Neuronal stem cell (in vitro differentiated cells): ENCODE measurements at regions not wholly inside any gene's neighbourhood (a gene's known extent, or its start where the extent isn't known, plus 50 kb on each side); places are given as distances from the start of the nearest gene placed in this dataset.

Experiments
- DNase-seq: peaks from one replicate; pipeline ENCODE4 v3.0.0-alpha.2; 2013; ENCODE audit warnings: low spot score
- H2AFZ ChIP-seq: one replicate; pipeline ENCODE4 v1.6.1; 2013; ENCODE audit warnings: mild to moderate bottlenecking, low read length, inconsistent platforms
- H2AK5ac ChIP-seq: 2 replicates; pipeline ENCODE4 v1.6.1; 2013; ENCODE audit warnings: low read depth, mild to moderate bottlenecking, inconsistent platforms, low read length, moderate library complexity, mixed read lengths
- H2BK120ac ChIP-seq: 2 replicates; pipeline ENCODE4 v1.6.1; 2013; ENCODE audit warnings: low read depth, mild to moderate bottlenecking, inconsistent platforms, low read length, moderate library complexity, mixed read lengths
- H2BK12ac ChIP-seq: one replicate; pipeline ENCODE4 v1.6.1; 2013; ENCODE audit warnings: low read length, inconsistent platforms
- H2BK15ac ChIP-seq: 2 replicates; pipeline ENCODE4 v1.6.1; 2013; ENCODE audit warnings: mild to moderate bottlenecking, low read length, inconsistent platforms, mixed read lengths
- H2BK5ac ChIP-seq: one replicate; pipeline ENCODE4 v1.6.1; 2013; ENCODE audit warnings: inconsistent platforms, mild to moderate bottlenecking, low read length, moderate library complexity
- H3K14ac ChIP-seq: one replicate; pipeline ENCODE4 v1.6.1; 2013; ENCODE audit warnings: low read length, inconsistent platforms
- H3K18ac ChIP-seq: 2 replicates; pipeline ENCODE4 v1.6.1; 2013; ENCODE audit warnings: low read length, inconsistent platforms
- H3K23ac ChIP-seq: 2 replicates; pipeline ENCODE4 v1.6.1; 2013; ENCODE audit warnings: low read depth, mild to moderate bottlenecking, mixed read lengths, low read length, inconsistent platforms; ENCODE audit not compliant: poor library complexity
- H3K27ac ChIP-seq: replicated peaks from 3 replicates; pipeline ENCODE4 v1.5.1; 2013; ENCODE audit warnings: low read length, inconsistent platforms
- H3K27me3 ChIP-seq, 3 experiments: 2 replicates each; pipeline ENCODE4 v1.6.1; 2013; ENCODE audit warnings: low read length in 3 of 3, mild to moderate bottlenecking in 2 of 3, inconsistent platforms in 1 of 3, low read depth in 1 of 3, mixed read lengths in 1 of 3, moderate library complexity in 1 of 3; ENCODE audit not compliant: control insufficient read depth in 3 of 3, insufficient read depth in 3 of 3
- H3K36me3 ChIP-seq, 2 donors: replicated peaks in 1 of 2; 2 replicates each; pipeline ENCODE4 v1.6.1; 2013; ENCODE audit warnings: low read length in 2 of 2; ENCODE audit not compliant: control insufficient read depth in 2 of 2, insufficient read depth in 2 of 2
- H3K4ac ChIP-seq: 2 replicates; pipeline ENCODE4 v1.6.1; 2013; ENCODE audit warnings: inconsistent platforms, mild to moderate bottlenecking, low read length, moderate library complexity
- H3K4me1 ChIP-seq, 2 donors: 1 replicate in 1 of 2; 2 replicates in 1 of 2; pipeline ENCODE4 v1.6.1; 2013; ENCODE audit warnings: low read length in 2 of 2, low read depth in 1 of 2; ENCODE audit not compliant: control insufficient read depth in 2 of 2, insufficient read depth in 1 of 2
- H3K4me2 ChIP-seq: one replicate; pipeline ENCODE4 v1.6.1; 2013; ENCODE audit warnings: mild to moderate bottlenecking, low read length, inconsistent platforms; ENCODE audit not compliant: insufficient read depth, poor library complexity, severe bottlenecking
- H3K4me3 ChIP-seq, 2 donors: 2 replicates each; pipeline ENCODE4 v1.5.1; 2013; ENCODE audit warnings: low read length in 2 of 2, mild to moderate bottlenecking in 2 of 2, inconsistent platforms in 1 of 2, moderate library complexity in 1 of 2
- H3K79me1 ChIP-seq: one replicate; pipeline ENCODE4 v1.6.1; 2013; ENCODE audit warnings: low read depth, mild to moderate bottlenecking, inconsistent platforms, low read length, moderate library complexity
- H3K9ac ChIP-seq: one replicate; pipeline ENCODE4 v1.6.1; 2013; ENCODE audit warnings: mild to moderate bottlenecking, low read depth, low read length, inconsistent platforms; ENCODE audit not compliant: poor library complexity
- H3K9me3 ChIP-seq, 2 donors: replicated peaks in 1 of 2; 2 replicates each; pipeline versions ENCODE3 to v1.6.1; 2013; ENCODE audit warnings: low read length in 2 of 2, mild to moderate bottlenecking in 2 of 2, inconsistent platforms in 1 of 2, low read depth in 1 of 2, mixed read lengths in 1 of 2, moderate library complexity in 1 of 2; ENCODE audit not compliant: control insufficient read depth in 2 of 2, insufficient read depth in 1 of 2
- H4K8ac ChIP-seq: one replicate; pipeline ENCODE4 v1.6.1; 2013; ENCODE audit warnings: low read depth, mild to moderate bottlenecking, inconsistent platforms, low read length, moderate library complexity
- H4K91ac ChIP-seq: one replicate; pipeline ENCODE4 v1.6.1; 2013; ENCODE audit warnings: low read length, low read depth, mild to moderate bottlenecking, inconsistent platforms; ENCODE audit not compliant: poor library complexity
- WGBS, 2 donors: extraction: QIAGEN DNeasy Blood & Tissue Kit; methylation state at CpG; one replicate each; pipeline ENCODE4 v1.1.7; 2013; ENCODE audit warnings: missing lambda C conversion rate in 2 of 2, mixed read lengths in 1 of 2; ENCODE audit not compliant: insufficient read length in 2 of 2, insufficient replicate concordance in 1 of 2; ENCODE audit errors: extremely low coverage in 2 of 2; 5-methylcytosine and 5-hydroxymethylcytosine counted together

- no peak overlapping the region for H3K27ac ChIP-seq
- H3K79me1 ChIP-seq: no peaks in the 10 kb centered on the region
- no peak overlapping the region for H3K18ac ChIP-seq
- no peak overlapping the region for H3K4me3 ChIP-seq
- H3K36me3 ChIP-seq: no peaks in the 10 kb centered on the region
- no peak overlapping the region for H3K4me2 ChIP-seq
- no peak overlapping the region for H2AK5ac ChIP-seq
- no peak overlapping the region for H2BK5ac ChIP-seq
- no peak overlapping the region for H3K23ac ChIP-seq
- DNase-seq: no peak
- H3K4me1 ChIP-seq: no peaks in the 10 kb centered on the region
- no peak overlapping the region for H2BK15ac ChIP-seq
- no peak overlapping the region for H3K9ac ChIP-seq
- H2BK120ac ChIP-seq: no peak overlapping the region
- H2AFZ ChIP-seq: no peak overlapping the region
- no peak overlapping the region for H4K91ac ChIP-seq
- no peak overlapping the region for H3K4ac ChIP-seq
- no CpG with 5 or more reads among the region's 1 CpG for WGBS, 2 donors
- H3K27me3 ChIP-seq: no peaks in the 10 kb centered on the region
- H3K9me3 ChIP-seq: no peaks in the 10 kb centered on the region
- H3K14ac ChIP-seq: no peak overlapping the region
- no peak overlapping the region for H4K8ac ChIP-seq
- H2BK12ac ChIP-seq: no peak overlapping the region
Measured at GRCh38 chr10:105774881-105775280, 1133.8 kb downstream of the SORCS3 start.

DNA sequence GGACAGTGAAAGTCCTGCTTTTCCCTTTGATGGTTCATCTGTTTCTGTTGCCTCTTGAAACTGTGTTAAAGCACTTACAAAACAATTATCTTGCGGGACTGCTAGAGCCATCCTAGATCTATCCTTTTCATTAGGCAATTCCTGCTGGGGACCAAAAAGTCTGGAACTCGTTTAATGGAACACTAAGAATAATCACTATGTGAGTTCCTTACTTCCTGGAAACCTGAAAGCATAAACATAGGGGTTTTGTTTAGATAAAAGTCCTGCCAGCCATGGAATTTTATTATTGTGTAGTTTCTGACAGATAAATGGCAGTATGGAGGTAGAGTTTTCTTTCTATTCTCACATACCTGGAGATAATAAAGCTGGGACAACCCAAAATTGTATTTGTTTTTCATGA is 1133.3 kb downstream of the SORCS3 start:
- no CpG with 5 or more reads among the region's 2 CpGs for WGBS, 2 donors
- Histone ChIP-seq H2BK15ac (no peak overlapping the region), H3K27ac (no peak overlapping the region), H3K4me3 (no peak overlapping the region), H3K36me3 (no peaks in the 10 kb centered on the region), H3K9ac (no peak overlapping the region), H3K27me3 (no peaks in the 10 kb centered on the region), H4K8ac (no peak overlapping the region), H3K23ac (no peak overlapping the region), H3K4ac (no peak overlapping the region), H2BK5ac (no peak overlapping the region), H2BK120ac (no peak overlapping the region), H3K4me1 (no peaks in the 10 kb centered on the region), H3K9me3 (no peaks in the 10 kb centered on the region), H3K79me1 (no peaks in the 10 kb centered on the region), H4K91ac (no peak overlapping the region), H3K14ac (no peak overlapping the region), H2BK12ac (no peak overlapping the region), H2AK5ac (no peak overlapping the region), H3K4me2 (no peak overlapping the region), H3K18ac (no peak overlapping the region), H2AFZ (no peak overlapping the region)
- DNase-seq: no peak

DNA sequence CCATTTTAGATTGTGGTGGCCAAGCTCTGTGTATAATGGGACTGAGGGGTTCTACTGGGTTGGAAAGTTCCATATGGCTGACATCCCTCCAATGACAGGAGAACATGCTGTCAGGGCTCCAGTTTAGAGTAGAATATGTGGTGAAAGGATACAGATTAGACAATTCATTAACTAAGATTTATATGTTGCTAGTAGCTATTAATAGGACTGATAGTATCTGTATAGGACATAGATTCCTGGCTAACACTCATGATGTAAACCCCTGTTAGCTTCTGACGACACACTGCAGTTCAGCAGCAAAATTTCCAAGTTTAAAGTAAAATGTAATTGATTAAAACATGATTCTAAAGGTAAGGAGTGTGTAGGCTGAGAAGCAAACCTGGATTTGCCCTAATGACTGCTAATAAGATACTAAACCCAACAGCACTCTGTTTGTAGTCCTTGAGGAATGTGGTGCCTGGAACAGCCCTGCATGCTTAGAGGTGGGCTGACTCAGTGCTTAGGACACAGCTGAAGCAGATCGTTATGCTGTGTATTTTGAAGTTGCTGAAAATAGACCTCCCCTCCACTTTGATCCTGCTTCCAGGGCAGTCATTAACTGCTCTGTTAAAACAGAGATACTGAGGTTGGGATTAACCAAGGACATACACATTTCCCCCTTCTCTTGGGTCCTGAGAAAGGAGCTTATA is 1129.6 kb downstream of the SORCS3 start:
- Histone ChIP-seq H3K4me1 (no peaks in the 10 kb centered on the region), H3K4me3 (no peak overlapping the region), H2BK120ac (no peak overlapping the region), H2BK12ac (no peak overlapping the region), H2BK5ac (no peak overlapping the region), H3K23ac (no peak overlapping the region), H3K4ac (no peak overlapping the region), H3K9ac (no peak overlapping the region), H3K9me3 (no peaks in the 10 kb centered on the region), H4K91ac (no peak overlapping the region), H3K79me1 (no peaks in the 10 kb centered on the region), H3K14ac (no peak overlapping the region), H2AFZ (no peak overlapping the region), H4K8ac (no peak overlapping the region), H2AK5ac (no peak overlapping the region), H3K18ac (no peak overlapping the region), H3K4me2 (no peak overlapping the region), H3K27ac (no peak overlapping the region), H3K36me3 (no peaks in the 10 kb centered on the region), H2BK15ac (no peak overlapping the region), H3K27me3 (no peaks in the 10 kb centered on the region)
- WGBS, 2 donors: no CpG with 5 or more reads among the region's 2 CpGs
- no peak for DNase-seq

GRCh38 chr10:105769248-105770184 is 1128.4 kb downstream of the SORCS3 start:
- Histone ChIP-seq H3K9me3 (no peaks in the 10 kb centered on the region), H3K27me3 (no peaks in the 10 kb centered on the region), H3K18ac (no peak overlapping the region), H3K4me2 (no peak overlapping the region), H4K91ac (no peak overlapping the region), H2AFZ (no peak overlapping the region), H2BK120ac (no peak overlapping the region), H4K8ac (no peak overlapping the region), H3K36me3 (no peaks in the 10 kb centered on the region), H3K4me1 (no peaks in the 10 kb centered on the region), H2BK12ac (no peak overlapping the region), H3K79me1 (no peaks in the 10 kb centered on the region), H3K9ac (no peak overlapping the region), H3K4ac (no peak overlapping the region), H2BK5ac (no peak overlapping the region), H3K4me3 (no peak overlapping the region), H3K14ac (no peak overlapping the region), H3K27ac (no peak overlapping the region), H2AK5ac (no peak overlapping the region), H3K23ac (no peak overlapping the region), H2BK15ac (no peak overlapping the region)
- WGBS, 2 donors: no CpG with 5 or more reads among the region's 6 CpGs
- no peak for DNase-seq
